CD4-positive, alpha-beta T cell (primary cell): ENCODE measurements at regions not wholly inside any gene's neighbourhood (a gene's known extent, or its start where the extent isn't known, plus 50 kb on each side); places are given as distances from the start of the nearest gene placed in this dataset.

Source experiments
- ATAC-seq: fragments of 200-7000 bp; cut with Tn5 transposase; one replicate; pipeline ENCODE4 v1.10.0; 2022; ENCODE audit warnings: mild to moderate bottlenecking; ENCODE audit not compliant: poor library complexity
- CTCF ChIA-PET: fragments of 350-600 bp; sonication (Branson Sonifier 250); formaldehyde crosslinking; loops from one replicate; lab custom pipeline; 2021; ENCODE audit warnings: antibody characterized with exemption, inconsistent platforms; lab: Charles Lee
- POLR2A ChIA-PET: fragments of 350-600 bp; sonication (Branson Sonifier 250); formaldehyde crosslinking; loops from one replicate; lab custom pipeline; 2021; ENCODE audit warnings: antibody characterized with exemption, inconsistent platforms; lab: Charles Lee
- DNase-seq, 14 experiments: peaks; one replicate each; pipeline ENCODE4 v3.0.0-alpha.2; 2013 to 2020; ENCODE audit warnings: mixed read lengths in 2 of 14
- H3K27ac ChIP-seq, 2 donors: one replicate each; pipeline versions ENCODE4 v1.5.1 to v1.7.0; 2013; ENCODE audit warnings: low read length in 2 of 2, low read depth in 1 of 2, mild to moderate bottlenecking in 1 of 2
- H3K27me3 ChIP-seq, 2 experiments: 1 replicate in 1 of 2; 2 replicates in 1 of 2; pipeline versions ENCODE4 v1.6.1 to v1.7.0; 2013; ENCODE audit warnings: low read length in 2 of 2, control low read depth in 1 of 2, mild to moderate bottlenecking in 1 of 2, moderate library complexity in 1 of 2; ENCODE audit not compliant: insufficient read depth in 2 of 2, control insufficient read depth in 1 of 2
- H3K36me3 ChIP-seq: one replicate; pipeline ENCODE4 v1.6.1; 2013; ENCODE audit warnings: low read length, control low read depth; ENCODE audit not compliant: insufficient read depth
- H3K4me1 ChIP-seq: one replicate; pipeline ENCODE4 v1.6.1; 2013; ENCODE audit warnings: low read length, control low read depth; ENCODE audit not compliant: insufficient read depth
- H3K4me3 ChIP-seq: one replicate; pipeline ENCODE4 v1.5.1; 2013; ENCODE audit warnings: mild to moderate bottlenecking, low read length, moderate library complexity
- H3K9me3 ChIP-seq, 2 experiments: 1 replicate in 1 of 2; 2 replicates in 1 of 2; pipeline versions ENCODE4 v1.6.1 to v1.7.0; 2013; ENCODE audit warnings: low read length in 2 of 2, mild to moderate bottlenecking in 2 of 2, control low read depth in 1 of 2, moderate library complexity in 1 of 2; ENCODE audit not compliant: control insufficient read depth in 1 of 2, insufficient read depth in 1 of 2
- H3K27ac Mint-ChIP-seq: one replicate; pipeline ENCODE4 v1.8.0; 2020; ENCODE audit warnings: mixed read lengths
- H3K27me3 Mint-ChIP-seq: one replicate; pipeline ENCODE4 v1.8.0; 2021; ENCODE audit warnings: mixed read lengths
- H3K36me3 Mint-ChIP-seq: one replicate; pipeline ENCODE4 v1.8.0; 2021; ENCODE audit warnings: low read depth, mixed read lengths
- H3K4me1 Mint-ChIP-seq: one replicate; pipeline ENCODE4 v1.8.0; 2021; ENCODE audit warnings: low read depth, mixed read lengths
- H3K4me3 Mint-ChIP-seq: one replicate; pipeline ENCODE4 v1.8.0; 2020; ENCODE audit warnings: mild to moderate bottlenecking, mixed read lengths
- H3K9me3 Mint-ChIP-seq: one replicate; pipeline ENCODE4 v1.8.0; 2020; ENCODE audit warnings: mixed read lengths
- CTCF ChIP-seq: fragments of 200-600 bp; IDR thresholded peaks from one replicate; pipeline ENCODE4 v1.8.0; 2022; ENCODE audit warnings: antibody characterized with exemption, mild to moderate bottlenecking
- intact Hi-C, 2 experiments: fragments of 100-400 bp; cut with DNase I in 1 of 2; cut with micrococcal nuclease in 1 of 2; formaldehyde crosslinking; loops; one replicate each; pipeline versions ENCODE4 v1.15.1 to v1.9.0; 2023 to 2025; cut with DNase I, micrococcal nuclease

GRCh38 chr1:72885017-72885416 lies 602.7 kb upstream of the NEGR1 start:
- Mint-ChIP-seq H3K36me3 (no peaks in the 10 kb centered on the region), H3K4me1 (no peaks in the 10 kb centered on the region), H3K4me3 (no peak overlapping the region), H3K27me3 (no peaks in the 10 kb centered on the region), H3K9me3 (no peaks in the 10 kb centered on the region), H3K27ac (no peak overlapping the region)
- no peak for TF ChIP-seq CTCF
- Histone ChIP-seq H3K27me3 (no peaks in the 10 kb centered on the region), H3K9me3 (peaks cover 0 to 5% of the 10 kb centered on the region in 2 experiments), H3K4me3 (no peak overlapping the region), H3K27ac (no peak overlapping the region), H3K4me1 (no peaks in the 10 kb centered on the region), H3K36me3 (no peaks in the 10 kb centered on the region)
- intact Hi-C loops = no loop called here
- ATAC-seq (no peak), DNase-seq (no peak)
- CTCF ChIA-PET = no interaction called here
- POLR2A ChIA-PET = no interaction called here

GRCh38 chr1:72869873-72870272 lies 587.5 kb upstream of the NEGR1 start:
- Mint-ChIP-seq H3K27ac (no peak overlapping the region), H3K36me3 (no peaks in the 10 kb centered on the region), H3K4me3 (no peak overlapping the region), H3K9me3 (peaks cover 5% of the 10 kb centered on the region), H3K27me3 (no peaks in the 10 kb centered on the region), H3K4me1 (no peaks in the 10 kb centered on the region)
- H3K4me3 ChIP-seq = no peak overlapping the region
- no peaks in the 10 kb centered on the region for H3K4me1 ChIP-seq
- peaks cover 0 to 9% of the 10 kb centered on the region in 2 experiments for H3K9me3 ChIP-seq
- POLR2A ChIA-PET = no interaction called here
- intact Hi-C loops = no loop called here
- no peaks in the 10 kb centered on the region for H3K36me3 ChIP-seq
- no peaks in the 10 kb centered on the region for H3K27me3 ChIP-seq
- TF ChIP-seq CTCF = no peak
- H3K27ac ChIP-seq = no peak overlapping the region
- CTCF ChIA-PET = no interaction called here
- no peak for ATAC-seq
- no peak for DNase-seq

GRCh38 chr1:72869441-72869840 lies 587.1 kb upstream of the NEGR1 start:
- no peak overlapping the region for H3K4me3 ChIP-seq
- H3K4me3 Mint-ChIP-seq = no peak overlapping the region
- intact Hi-C loops = no loop called here
- POLR2A ChIA-PET = no interaction called here
- H3K27me3 ChIP-seq = no peaks in the 10 kb centered on the region
- peaks cover 5% of the 10 kb centered on the region for H3K9me3 Mint-ChIP-seq
- CTCF ChIA-PET = interaction anchor here (0.8 kb wide), 1 partner anchor 491 kb away, joined by 4 read pairs; no protein-coding TSS in a partner anchor
- ATAC-seq = no peak
- H3K36me3 ChIP-seq = no peaks in the 10 kb centered on the region
- H3K4me1 ChIP-seq = no peaks in the 10 kb centered on the region
- H3K36me3 Mint-ChIP-seq = no peaks in the 10 kb centered on the region
- no peaks in the 10 kb centered on the region for H3K27me3 Mint-ChIP-seq
- H3K27ac Mint-ChIP-seq = no peak overlapping the region
- H3K9me3 ChIP-seq = peaks cover 0 to 7% of the 10 kb centered on the region in 2 experiments
- no peak for TF ChIP-seq CTCF
- no peak for DNase-seq
- no peak overlapping the region for H3K27ac ChIP-seq
- no peaks in the 10 kb centered on the region for H3K4me1 Mint-ChIP-seq
